Embryonic facial prominence (tissue), 1 donor: ENCODE measurements at regions not wholly inside any gene's neighbourhood (a gene's known extent, or its start where the extent isn't known, plus 50 kb on each side); places are given as distances from the start of the nearest gene placed in this dataset.

Experiments
- DNase-seq: peaks from one replicate; pipeline ENCODE4 v3.0.0-alpha.2; 2016; ENCODE audit errors: extremely low spot score

GRCh38 chr10:2950546-2950945 lies 116.8 kb upstream of the PFKP start:
- no peak for DNase-seq

DNA sequence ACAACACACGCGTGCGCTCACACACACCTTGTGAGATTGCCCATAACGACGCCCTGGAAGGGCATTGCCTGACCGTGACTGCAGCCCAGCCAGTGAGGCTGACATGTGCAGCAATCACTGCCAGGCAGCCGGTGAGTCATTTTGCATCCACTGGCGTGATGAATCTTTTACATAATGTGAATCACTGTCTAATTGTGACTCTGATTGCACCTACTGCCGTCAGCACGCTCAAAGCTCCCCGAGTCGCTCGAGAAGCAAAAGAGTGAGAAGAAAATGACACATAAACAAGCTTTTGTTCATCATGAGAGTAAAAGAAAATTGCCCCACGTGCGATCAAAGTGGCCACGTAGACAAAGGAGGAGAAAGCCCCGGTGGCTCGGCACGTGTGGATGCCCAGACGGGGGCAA lies 117.4 kb upstream of the PFKP start:
- no peak for DNase-seq

DNA sequence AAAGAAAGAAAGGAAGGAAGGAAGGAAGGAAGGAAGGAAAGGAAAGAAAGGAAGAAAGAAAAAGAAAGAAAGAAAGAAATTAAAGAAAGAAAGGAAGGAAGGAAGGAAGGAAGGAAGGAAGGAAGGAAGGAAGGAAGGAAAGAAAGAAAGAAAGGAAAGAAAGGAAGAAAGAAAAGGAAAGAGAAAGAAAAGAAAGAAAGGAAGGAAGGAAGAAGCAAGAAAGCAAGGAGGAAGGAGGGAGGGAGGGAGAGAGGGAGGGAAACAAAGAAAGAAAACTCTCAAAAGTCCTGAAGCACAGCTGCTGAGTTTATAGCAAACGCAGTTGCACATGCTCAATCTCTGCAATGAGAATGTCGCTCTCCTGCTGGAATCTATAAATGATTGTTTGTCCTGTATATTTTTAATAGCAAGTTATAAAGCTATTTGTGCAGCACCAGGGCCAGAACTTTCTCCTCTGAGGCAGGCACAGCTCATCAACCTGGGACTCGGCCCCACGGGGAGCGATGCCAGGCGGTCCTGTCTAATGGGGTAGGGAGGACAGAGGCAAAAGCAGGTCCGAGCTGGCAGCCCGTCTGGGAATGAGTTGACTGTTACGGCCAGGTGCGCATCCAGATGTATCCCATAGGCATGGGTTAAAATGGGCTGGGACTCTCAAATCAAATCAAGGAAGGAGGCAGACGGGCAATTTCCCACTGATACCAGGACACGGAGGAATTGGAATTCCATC lies 118.0 kb upstream of the PFKP start:
- no peak for DNase-seq

DNA sequence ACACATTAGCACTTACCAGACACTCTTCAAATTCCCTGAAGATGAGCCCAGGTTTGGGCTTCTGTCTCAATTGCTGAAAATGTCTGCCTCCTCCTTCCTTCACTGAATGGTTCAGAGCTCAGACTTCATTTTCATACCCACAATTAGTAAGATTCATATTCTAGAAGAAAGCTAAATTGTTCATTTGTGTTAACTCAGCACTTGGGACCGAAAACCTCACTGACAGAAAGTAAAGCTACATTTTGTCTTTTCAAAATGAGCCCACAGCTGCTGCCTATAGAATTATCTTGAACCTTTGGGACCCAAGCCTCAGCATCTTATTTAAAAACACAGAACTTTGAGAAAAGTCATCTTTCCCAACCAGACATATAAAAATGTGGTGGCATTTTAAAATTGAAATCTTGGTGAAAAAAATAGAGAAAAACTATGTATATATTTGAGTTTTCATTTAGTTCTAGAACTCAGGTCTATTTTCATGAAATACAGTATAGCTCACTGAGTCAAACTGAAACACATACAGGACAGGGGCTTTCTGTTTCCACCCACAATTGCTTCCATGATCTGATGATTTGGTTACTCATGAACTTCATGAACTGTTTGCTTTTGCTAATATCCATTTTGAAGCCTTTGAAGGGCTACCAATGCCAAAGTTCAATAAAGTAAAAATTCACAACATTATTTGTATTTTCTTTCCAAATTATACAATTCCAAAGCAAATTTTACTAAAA lies 119.1 kb upstream of the PFKP start:
- DNase-seq, result no peak

- no peak for DNase-seq
Observed at GRCh38 chr10:2944788-2945187, 122.6 kb upstream of the PFKP start.

GRCh38 chr10:2943932-2944614 lies 123.3 kb upstream of the PFKP start:
- DNase-seq, result no peak

- no peak for DNase-seq
Observed at GRCh38 chr10:2942938-2943337, 124.4 kb upstream of the PFKP start.

DNA sequence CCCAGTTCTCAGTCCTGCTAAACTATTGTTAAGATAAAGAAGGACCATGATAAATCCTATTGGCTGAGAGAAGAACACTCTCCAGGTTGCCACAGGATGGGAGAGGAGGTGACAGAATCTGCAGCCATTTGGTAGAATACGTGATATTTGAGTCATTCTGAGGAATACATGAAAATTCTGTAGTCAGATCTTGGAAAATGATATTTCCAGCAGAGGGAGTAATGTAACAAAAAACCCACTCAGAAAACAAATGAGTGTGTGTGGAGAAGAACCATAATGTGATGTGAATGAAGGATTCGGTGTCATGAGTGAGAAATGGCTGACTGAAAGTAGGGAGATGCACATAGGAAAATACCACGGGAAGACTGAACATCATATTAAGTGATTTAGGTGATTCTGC lies 128.5 kb upstream of the PFKP start:
- DNase-seq, result no peak

- DNase-seq, result no peak
Observed at GRCh38 chr10:2936816-2937215, 130.5 kb upstream of the PFKP start.

DNA sequence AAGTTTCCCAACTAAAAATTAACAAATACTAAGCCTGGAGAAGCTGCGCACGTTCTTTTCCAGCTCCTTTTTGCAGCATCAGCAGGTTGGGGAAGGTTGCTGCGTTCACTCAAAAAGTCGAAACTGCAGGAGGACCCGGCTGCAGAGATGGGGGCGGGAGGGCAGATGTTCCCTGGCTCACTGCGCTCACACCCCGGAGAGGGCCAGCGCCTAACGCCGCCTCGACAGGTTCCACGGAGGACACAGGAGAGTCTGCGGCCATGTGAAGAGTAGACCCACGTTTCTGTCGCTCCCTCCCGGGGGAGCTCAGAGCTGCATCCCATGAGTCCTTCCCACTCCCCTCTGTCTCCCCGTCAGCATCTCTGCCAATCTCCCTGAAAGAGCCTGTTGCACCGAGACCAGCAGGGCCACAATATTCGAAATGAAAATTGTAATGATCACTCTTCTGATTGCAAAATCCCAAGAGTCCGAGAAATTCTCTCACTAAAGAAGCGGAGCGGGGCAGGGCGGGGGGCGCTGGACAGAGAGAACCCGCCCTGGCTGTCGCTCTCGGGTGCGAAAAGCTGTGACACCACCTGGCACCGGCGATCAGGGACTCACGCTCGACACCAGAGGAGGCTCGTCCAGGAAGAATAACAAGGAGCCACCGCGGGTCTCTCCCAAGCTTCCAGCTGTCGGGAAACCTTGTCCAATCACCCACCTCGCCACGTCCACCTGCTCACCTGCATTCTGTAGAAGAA lies 131.5 kb upstream of the PFKP start:
- no peak for DNase-seq

- no peak for DNase-seq
Observed at GRCh38 chr10:2933924-2934323, 133.4 kb upstream of the PFKP start.

- DNase-seq, result no peak
Observed at GRCh38 chr10:2933519-2933918, 133.8 kb upstream of the PFKP start.

DNA sequence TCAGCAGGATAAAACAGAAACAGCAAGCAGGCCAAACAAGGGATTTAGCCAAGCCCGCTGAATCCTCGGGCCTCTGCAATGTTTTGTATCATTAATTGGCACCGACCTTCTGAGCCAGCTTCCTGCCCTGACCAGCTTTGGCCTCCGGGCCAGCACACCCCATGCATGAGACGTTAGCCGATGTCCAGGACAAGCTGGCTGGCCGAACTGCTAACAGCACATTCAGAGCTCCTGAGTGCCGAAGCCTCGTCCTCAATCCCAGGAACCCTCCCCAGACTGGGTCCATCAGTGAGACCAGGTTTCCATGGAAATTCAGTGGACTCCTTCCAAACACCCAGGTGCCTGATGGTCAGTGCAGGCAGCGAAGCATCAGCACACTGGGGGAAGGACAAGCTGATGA lies 134.3 kb upstream of the PFKP start:
- no peak for DNase-seq

- DNase-seq, result no peak
Observed at GRCh38 chr10:2929480-2930258, 137.7 kb upstream of the PFKP start.

DNA sequence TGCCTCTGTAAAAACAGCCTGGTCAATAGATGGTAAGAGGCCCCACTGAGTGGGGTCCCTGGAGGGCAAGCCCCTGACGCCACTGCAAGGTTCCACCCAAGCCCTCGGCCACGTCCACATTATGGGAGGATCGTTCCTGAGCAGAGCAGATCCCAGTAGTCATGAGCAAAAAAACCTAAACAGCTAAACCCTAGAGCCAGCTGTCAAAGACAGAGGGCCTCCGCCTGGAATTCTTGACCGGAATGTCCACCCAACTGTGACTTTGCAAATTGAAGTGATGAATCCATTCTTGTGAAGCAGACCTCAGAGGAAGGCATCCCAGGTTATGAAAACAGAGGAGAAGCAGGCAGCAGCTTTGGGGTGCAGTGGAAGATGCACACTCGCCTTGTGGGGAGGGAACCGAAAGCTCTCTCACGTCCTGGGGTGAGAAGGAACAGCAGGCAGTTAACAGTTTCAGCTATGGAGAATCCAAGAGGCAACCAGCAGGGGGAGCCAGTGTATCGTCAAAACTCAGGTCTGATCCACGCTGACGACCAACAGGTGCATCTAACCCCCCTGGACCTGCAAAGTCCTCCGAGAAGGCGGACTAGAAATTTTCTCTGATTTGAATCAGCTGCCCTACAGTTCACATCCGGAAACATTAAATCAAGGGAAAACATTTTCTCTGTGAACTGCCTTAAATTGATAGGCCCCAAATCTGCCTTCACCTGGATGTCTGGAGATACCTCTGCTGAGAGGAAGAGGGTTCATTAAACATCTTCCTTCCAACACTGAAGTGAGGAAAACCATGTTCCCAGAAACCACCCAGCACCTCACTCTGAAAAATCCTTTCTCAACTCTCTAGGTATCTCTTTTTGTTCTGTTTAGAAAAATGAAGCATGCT lies 139.1 kb upstream of the PFKP start:
- no peak for DNase-seq

DNA sequence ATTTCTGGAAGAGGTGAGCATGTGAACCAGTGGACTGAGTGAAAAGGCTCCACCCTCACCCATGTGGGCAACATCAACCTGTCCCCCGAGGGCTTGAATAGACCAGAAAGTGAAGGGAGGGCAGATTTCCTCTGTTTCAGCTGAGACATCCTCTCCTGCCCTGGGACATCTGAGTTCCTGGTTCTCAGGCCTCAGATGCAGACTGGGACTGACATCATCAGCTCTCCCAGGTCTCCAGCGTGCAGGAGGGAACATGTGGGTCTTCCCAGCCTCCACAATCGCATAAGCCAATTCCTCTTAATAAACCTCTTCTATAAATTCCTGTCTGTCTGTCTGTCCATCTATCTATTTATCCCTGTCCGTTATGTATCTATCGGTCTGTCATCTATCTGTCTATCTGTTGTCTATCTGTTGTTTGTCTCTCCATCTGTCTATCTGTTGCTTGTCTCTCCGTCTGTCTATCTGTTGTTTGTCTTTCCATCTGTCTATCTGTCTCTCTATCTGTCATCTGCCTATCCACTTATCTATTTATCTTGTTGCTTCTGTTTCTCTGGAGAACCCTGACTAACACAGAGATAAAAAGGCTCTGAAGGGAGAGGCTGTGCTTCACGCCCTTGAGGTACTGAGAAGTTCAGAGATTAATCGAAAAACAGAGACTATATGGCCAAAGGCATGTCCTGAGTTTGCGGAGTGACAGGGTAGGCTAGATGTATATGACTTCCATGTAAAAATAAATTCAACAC lies 140.3 kb upstream of the PFKP start:
- no peak for DNase-seq

GRCh38 chr10:2925631-2926030 lies 141.7 kb upstream of the PFKP start:
- DNase-seq, result no peak

- DNase-seq, result no peak
Observed at GRCh38 chr10:2924431-2924830, 142.9 kb upstream of the PFKP start.

DNA sequence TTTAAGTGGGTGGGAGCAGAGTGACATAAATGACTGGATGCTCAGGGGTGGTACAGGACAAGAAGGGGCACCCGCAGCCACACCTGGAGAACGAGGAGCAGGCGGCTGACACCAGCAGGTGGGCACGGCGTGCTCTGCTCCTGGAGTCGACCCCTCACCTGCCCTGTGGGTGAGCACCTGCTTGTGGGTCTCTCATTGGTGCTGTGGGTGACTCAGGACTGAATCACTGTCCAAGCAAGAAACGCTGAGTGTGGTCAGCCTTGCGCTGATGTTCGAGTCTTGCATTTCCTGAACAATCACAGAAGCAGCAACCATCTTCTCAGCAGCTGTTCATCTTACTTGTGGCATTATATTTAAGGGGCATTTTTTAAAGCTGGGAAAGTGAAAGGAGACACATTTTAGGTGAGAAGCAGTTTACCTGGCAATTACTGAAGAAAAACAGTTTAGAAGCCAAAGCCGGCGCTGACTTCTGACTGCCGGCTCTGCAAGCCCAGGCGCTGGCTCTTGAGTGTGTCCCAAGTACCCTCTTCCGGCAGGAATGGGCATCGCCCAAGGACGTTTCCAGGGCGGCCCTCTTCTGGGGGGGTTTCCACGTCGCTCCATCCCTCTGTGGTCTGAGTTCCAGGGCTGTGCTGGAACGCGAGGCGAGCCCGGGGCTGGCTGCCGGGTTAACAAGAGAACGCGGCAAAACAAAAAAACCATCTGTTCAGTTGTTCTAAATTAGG lies 145.2 kb upstream of the PFKP start:
- no peak for DNase-seq
